HepG2 (cell line): ENCODE measurements at regions not wholly inside any gene's neighbourhood (a gene's known extent, or its start where the extent isn't known, plus 50 kb on each side); places are given as distances from the start of the nearest gene placed in this dataset.

Experiments
- ATAC-seq: fragments of 200-7000 bp; cut with Tn5 transposase; 3 replicates; pipeline ENCODE4 v1.9.1; 2020; ENCODE audit warnings: mild to moderate bottlenecking, moderate library complexity
- BruUV-seq: library from RNA; stranded (reverse); fragments of 400-500 nt; replicated peaks from 2 replicates; lab custom pipeline; 2021; lab: Mats Ljungman, UMichigan
- CTCF ChIA-PET: fragments of 300-600 bp; formaldehyde crosslinking; extraction: SDS; loops from one replicate; lab custom pipeline; 2021; ENCODE audit warnings: low total read pairs, inconsistent platforms, low intra/inter-chr PET ratio; lab: Yijun Ruan, JAX
- POLR2A ChIA-PET: fragments of 350-600 bp; sonication (Branson Sonifier 250); formaldehyde crosslinking; loops from one replicate; lab custom pipeline; 2020; ENCODE audit warnings: antibody characterized with exemption, inconsistent platforms; lab: Yijun Ruan, JAX
- DNase-seq: peaks from one replicate; pipeline ENCODE4 v3.0.0-alpha.2; 2015; ENCODE audit warnings: low spot score
- FAIRE-seq: peaks from 3 replicates; lab custom pipeline; 2011; peaks lifted over from hg19 to GRCh38; lab: Jason Lieb, UNC
- H2AFZ ChIP-seq: one replicate; pipeline ENCODE4 v1.6.1; 2011; ENCODE audit warnings: low read length, inconsistent platforms
- H3K27ac ChIP-seq: fragments of 300-600 bp; 3 replicates; pipeline ENCODE4 v1.8.0; 2011; ENCODE audit warnings: mixed run types, mild to moderate bottlenecking, mixed read lengths, low read length, inconsistent platforms; ENCODE audit not compliant: insufficient read depth; ENCODE audit errors: extremely low read length
- H3K27me3 ChIP-seq, 2 experiments: fragments of 200-600 bp in 1 of 2; 2 replicates in 1 of 2; 3 replicates in 1 of 2; pipeline versions ENCODE4 v1.6.0 to v1.8.0; 2011; ENCODE audit warnings: low read length in 2 of 2, mild to moderate bottlenecking in 2 of 2, moderate library complexity in 2 of 2, inconsistent platforms in 1 of 2; ENCODE audit not compliant: insufficient read depth in 2 of 2, control insufficient read depth in 1 of 2
- H3K36me3 ChIP-seq, 2 experiments: fragments of 200-600 bp in 1 of 2; replicated peaks in 1 of 2; 2 replicates in 1 of 2; 3 replicates in 1 of 2; pipeline versions ENCODE4 v1.5.1 to v1.8.0; 2011; ENCODE audit warnings: low read length in 2 of 2, inconsistent platforms in 1 of 2; ENCODE audit not compliant: insufficient read depth in 2 of 2, control insufficient read depth in 1 of 2
- H3K4me1 ChIP-seq: 2 replicates; pipeline ENCODE4 v1.5.1; 2012; ENCODE audit warnings: low read length, inconsistent platforms; ENCODE audit not compliant: insufficient read depth
- H3K4me2 ChIP-seq: 2 replicates; pipeline ENCODE4 v1.6.0; 2011; ENCODE audit warnings: low read depth, low read length, inconsistent platforms
- H3K4me3 ChIP-seq, 3 experiments: fragments of 200-600 bp in 1 of 3; sonication (generic), shearing (Covaris generic) in 1 of 3; replicated peaks in 1 of 3; 2 replicates each; pipeline ENCODE4 v1.5.1; 2011 to 2016; ENCODE audit warnings: low read length in 3 of 3, inconsistent platforms in 2 of 3, low read depth in 2 of 3, mild to moderate bottlenecking in 2 of 3, control low read depth in 1 of 3, mixed read lengths in 1 of 3; ENCODE audit not compliant: insufficient read depth in 1 of 3
- H3K79me2 ChIP-seq: one replicate; pipeline ENCODE4 v1.6.1; 2011; ENCODE audit warnings: low read length, inconsistent platforms; ENCODE audit not compliant: insufficient read depth
- H3K9ac ChIP-seq: 2 replicates; pipeline ENCODE4 v1.6.0; 2011; ENCODE audit warnings: mild to moderate bottlenecking, low read depth, low read length, inconsistent platforms; ENCODE audit not compliant: insufficient read depth
- H3K9me3 ChIP-seq: 2 replicates; pipeline ENCODE4 v1.5.1; 2012; ENCODE audit warnings: mild to moderate bottlenecking, low read length
- H4K20me1 ChIP-seq: 2 replicates; pipeline ENCODE4 v1.6.0; 2011; ENCODE audit warnings: inconsistent platforms, mild to moderate bottlenecking, low read length, moderate library complexity; ENCODE audit not compliant: insufficient read depth
- CENPX ChIP-seq: sonication (generic); formaldehyde crosslinking; IDR thresholded peaks from 2 replicates; pipeline ENCODE4 v1.9.0; 2021; ENCODE audit warnings: mild to moderate bottlenecking, missing genetic modification reagents, moderate library complexity
- FOXJ3 ChIP-seq: sonication (generic); formaldehyde crosslinking; IDR thresholded peaks from 2 replicates; pipeline ENCODE4 v1.4.0; 2020; ENCODE audit warnings: missing genetic modification reagents, mild to moderate bottlenecking, borderline replicate concordance
- HES4 ChIP-seq: sonication (generic); formaldehyde crosslinking; IDR thresholded peaks from 2 replicates; pipeline ENCODE4 v1.9.0; 2021; ENCODE audit warnings: mild to moderate bottlenecking, missing genetic modification reagents, borderline replicate concordance
- MBNL3 ChIP-seq: fragments of 250-450 bp; sonication (Bioruptor Pico); conservative IDR thresholded peaks from 2 replicates; pipeline ENCODE4 v1.8.0; 2022; ENCODE audit warnings: mild to moderate bottlenecking, inconsistent platforms
- SIX1 ChIP-seq: sonication (generic); formaldehyde crosslinking; IDR thresholded peaks from 2 replicates; pipeline ENCODE4 v1.4.0; 2020; ENCODE audit warnings: missing genetic modification reagents, borderline replicate concordance
- SMAD1 ChIP-seq: sonication (generic); formaldehyde crosslinking; IDR thresholded peaks from 2 replicates; pipeline ENCODE4 v1.4.0; 2020; ENCODE audit warnings: missing genetic modification reagents, low read depth, mild to moderate bottlenecking, borderline replicate concordance
- ZNF430 ChIP-seq: sonication (generic); formaldehyde crosslinking; IDR thresholded peaks from 2 replicates; pipeline ENCODE4 v1.9.0; 2021; ENCODE audit warnings: mild to moderate bottlenecking, missing genetic modification reagents
- ZNF510 ChIP-seq: sonication (generic); formaldehyde crosslinking; IDR thresholded peaks from 2 replicates; pipeline ENCODE4 v1.4.0; 2020; ENCODE audit warnings: low read depth, mild to moderate bottlenecking, missing genetic modification reagents
- WGBS: methylation state at CpG from one replicate; pipeline ENCODE4 v1.1.6; 2017; ENCODE audit warnings: low lambda C conversion rate; 5-methylcytosine and 5-hydroxymethylcytosine counted together
- in situ Hi-C: cut with HindIII; loops from 2 replicates; pipeline ENCODE4 v1.10.0; 2017; ENCODE audit warnings: low pct_unique_long_range_greater_than_20kb; ENCODE audit not compliant: extremely low pct_ligation_motif_present
- intact Hi-C: fragments of 100-400 bp; cut with micrococcal nuclease; formaldehyde crosslinking; loops from one replicate; pipeline ENCODE4 v1.10.0; 2022; ENCODE audit not compliant: unreplicated experiment
- TF ChIP-seq, protein P1 (sequence below): fragments of 450-650 bp; IDR thresholded peaks from 2 replicates; pipeline ENCODE4 v1.6.1; 2017; ENCODE audit warnings: mild to moderate bottlenecking
- TF ChIP-seq, protein P2 (sequence below), 2 experiments: sonication (generic) in 1 of 2; formaldehyde crosslinking in 1 of 2; IDR thresholded peaks; 2 replicates each; pipeline versions ENCODE4 v1.4.0 to v1.6.1; 2016 to 2020; ENCODE audit warnings: borderline replicate concordance in 1 of 2, low read depth in 1 of 2, mild to moderate bottlenecking in 1 of 2, missing genetic modification reagents in 1 of 2

DNA sequence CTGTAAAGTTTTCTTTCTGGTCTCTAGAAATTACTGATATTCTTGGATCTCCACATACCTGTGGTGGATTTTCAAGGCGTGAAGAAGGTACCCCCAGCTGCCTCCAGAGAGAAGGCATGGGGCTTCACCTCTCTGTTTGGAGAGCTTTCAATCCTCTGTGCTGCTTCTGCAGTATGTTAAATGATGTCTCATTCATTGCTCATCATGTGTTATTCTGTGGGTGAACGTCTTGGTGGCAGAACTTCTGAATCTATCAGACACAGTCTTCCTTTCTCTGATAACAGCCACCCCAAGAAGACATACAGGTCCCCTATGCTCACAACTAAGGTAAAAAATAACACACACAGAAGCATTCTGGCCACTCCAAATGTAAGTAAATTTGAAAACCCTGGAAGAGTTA lies 221.3 kb upstream of the TMEM260 start:
- no peaks in the 10 kb centered on the region for H3K27me3 ChIP-seq
- in situ Hi-C loops (no loop called here), intact Hi-C loops (no loop called here)
- BruUV-seq, result no TSS peak
- WGBS, result 0% methylated on average over 2 of the region's 2 CpGs
- H3K36me3 ChIP-seq, result no peaks in the 10 kb centered on the region
- ChIA-PET POLR2A (no interaction called here), CTCF (no interaction called here)
- no peak overlapping the region for H3K4me3 ChIP-seq
- no peak for FAIRE-seq
- no peak overlapping the region for H3K4me2 ChIP-seq
- no peak overlapping the region for H2AFZ ChIP-seq
- DNase-seq, result no peak
- ATAC-seq, result no peak
- H3K27ac ChIP-seq, result no peak overlapping the region
- no peaks in the 10 kb centered on the region for H3K9me3 ChIP-seq
- no peaks in the 10 kb centered on the region for H4K20me1 ChIP-seq
- H3K9ac ChIP-seq, result no peak overlapping the region
- no peak for TF ChIP-seq MBNL3 (CRISPR knock-in tag)
- TF ChIP-seq ZNF510 (CRISPR knock-in tag), result no peak
- TF ChIP-seq CENPX (CRISPR knock-in tag), result no peak
- no peak for TF ChIP-seq FOXJ3
- TF ChIP-seq SIX1, result no peak
- TF ChIP-seq ZNF430, result no peak
- TF ChIP-seq, protein P1, sequence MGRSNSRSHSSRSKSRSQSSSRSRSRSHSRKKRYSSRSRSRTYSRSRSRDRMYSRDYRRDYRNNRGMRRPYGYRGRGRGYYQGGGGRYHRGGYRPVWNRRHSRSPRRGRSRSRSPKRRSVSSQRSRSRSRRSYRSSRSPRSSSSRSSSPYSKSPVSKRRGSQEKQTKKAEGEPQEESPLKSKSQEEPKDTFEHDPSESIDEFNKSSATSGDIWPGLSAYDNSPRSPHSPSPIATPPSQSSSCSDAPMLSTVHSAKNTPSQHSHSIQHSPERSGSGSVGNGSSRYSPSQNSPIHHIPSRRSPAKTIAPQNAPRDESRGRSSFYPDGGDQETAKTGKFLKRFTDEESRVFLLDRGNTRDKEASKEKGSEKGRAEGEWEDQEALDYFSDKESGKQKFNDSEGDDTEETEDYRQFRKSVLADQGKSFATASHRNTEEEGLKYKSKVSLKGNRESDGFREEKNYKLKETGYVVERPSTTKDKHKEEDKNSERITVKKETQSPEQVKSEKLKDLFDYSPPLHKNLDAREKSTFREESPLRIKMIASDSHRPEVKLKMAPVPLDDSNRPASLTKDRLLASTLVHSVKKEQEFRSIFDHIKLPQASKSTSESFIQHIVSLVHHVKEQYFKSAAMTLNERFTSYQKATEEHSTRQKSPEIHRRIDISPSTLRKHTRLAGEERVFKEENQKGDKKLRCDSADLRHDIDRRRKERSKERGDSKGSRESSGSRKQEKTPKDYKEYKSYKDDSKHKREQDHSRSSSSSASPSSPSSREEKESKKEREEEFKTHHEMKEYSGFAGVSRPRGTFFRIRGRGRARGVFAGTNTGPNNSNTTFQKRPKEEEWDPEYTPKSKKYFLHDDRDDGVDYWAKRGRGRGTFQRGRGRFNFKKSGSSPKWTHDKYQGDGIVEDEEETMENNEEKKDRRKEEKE, result no peak
- TF ChIP-seq, protein P2, sequence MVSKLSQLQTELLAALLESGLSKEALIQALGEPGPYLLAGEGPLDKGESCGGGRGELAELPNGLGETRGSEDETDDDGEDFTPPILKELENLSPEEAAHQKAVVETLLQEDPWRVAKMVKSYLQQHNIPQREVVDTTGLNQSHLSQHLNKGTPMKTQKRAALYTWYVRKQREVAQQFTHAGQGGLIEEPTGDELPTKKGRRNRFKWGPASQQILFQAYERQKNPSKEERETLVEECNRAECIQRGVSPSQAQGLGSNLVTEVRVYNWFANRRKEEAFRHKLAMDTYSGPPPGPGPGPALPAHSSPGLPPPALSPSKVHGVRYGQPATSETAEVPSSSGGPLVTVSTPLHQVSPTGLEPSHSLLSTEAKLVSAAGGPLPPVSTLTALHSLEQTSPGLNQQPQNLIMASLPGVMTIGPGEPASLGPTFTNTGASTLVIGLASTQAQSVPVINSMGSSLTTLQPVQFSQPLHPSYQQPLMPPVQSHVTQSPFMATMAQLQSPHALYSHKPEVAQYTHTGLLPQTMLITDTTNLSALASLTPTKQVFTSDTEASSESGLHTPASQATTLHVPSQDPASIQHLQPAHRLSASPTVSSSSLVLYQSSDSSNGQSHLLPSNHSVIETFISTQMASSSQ (IDR thresholded peaks at IDR 0.05; ENCODE audit: low read depth), result no peak
- TF ChIP-seq, protein P2 (CRISPR knock-in tag; IDR thresholded peaks at IDR 0.05; ENCODE audit: borderline replicate concordance), result no peak
- TF ChIP-seq SMAD1 (CRISPR knock-in tag), result no peak
- no peak for TF ChIP-seq HES4 (CRISPR knock-in tag)
- no peaks in the 10 kb centered on the region for H3K79me2 ChIP-seq
- H3K4me1 ChIP-seq, result no peaks in the 10 kb centered on the region
